Gastroesophageal sphincter (tissue), 3 donors: ENCODE measurements at regions not wholly inside any gene's neighbourhood (a gene's known extent, or its start where the extent isn't known, plus 50 kb on each side); places are given as distances from the start of the nearest gene placed in this dataset.

Experiments
- CTCF ChIP-seq, 4 experiments: fragments of 200-600 bp in 2 of 4; fragments of 450-650 bp in 2 of 4; sonication (generic) in 1 of 4; IDR thresholded peaks; one replicate each; pipeline ENCODE4 v1.5.1; 2017 to 2019; ENCODE audit warnings: antibody characterized with exemption in 4 of 4, mild to moderate bottlenecking in 2 of 4, moderate library complexity in 2 of 4
- EP300 ChIP-seq: sonication (generic); formaldehyde crosslinking; IDR thresholded peaks from one replicate; pipeline ENCODE4 v1.6.1; 2017; ENCODE audit warnings: antibody characterized with exemption, mild to moderate bottlenecking
- POLR2AphosphoS5 ChIP-seq: sonication (generic); formaldehyde crosslinking; IDR thresholded peaks from one replicate; pipeline ENCODE4 v1.6.1; 2017; ENCODE audit warnings: antibody characterized with exemption

GRCh38 chr11:11171285-11171684 lies 181.8 kb downstream of the CSNK2A3 start:
- TF ChIP-seq CTCF (IDR thresholded peaks at IDR 0.05) (peak in 2 of 4 experiments; percentile 24 to 26), POLR2AphosphoS5 (no peak), EP300 (no peak)
